ENCODE measurements at regions not wholly inside any gene's neighbourhood (a gene's known extent, or its start where the extent isn't known, plus 50 kb on each side); places are given as distances from the start of the nearest gene placed in this dataset.
"Not testable (repeated sequence)": the region's sequence is repeated elsewhere in the genome, so short reads cannot be mapped to it uniquely, and the experiment has no call there.

GRCh38 chr13:30523211-30523610 is 57.5 kb upstream of the HMGB1 start:
- no peaks in the 10 kb centered on the region for H3K4me1 ChIP-seq (ENCODE audit: insufficient read depth, low read length)
- H3K27me3 ChIP-seq (ENCODE audit: insufficient read depth, low read length): no peaks in the 10 kb centered on the region
- no peak overlapping the region for H3K23ac ChIP-seq (ENCODE audit: insufficient read length, low read depth, low read length)
- DNase-seq: no peak
- H2BK12ac ChIP-seq (ENCODE audit: insufficient read length, low read depth, low read length): no peak overlapping the region
- H4K91ac ChIP-seq (ENCODE audit: insufficient read length, low read depth, low read length): no peak overlapping the region
- Mint-ChIP-seq H3K4me1 (peaks cover 2 to 3% of the 10 kb centered on the region in 2 experiments; a peak in 3 of 4 replicates), H3K36me3 (ENCODE audit: insufficient read depth in 1 of 3, low read depth in 3 of 3) (no peaks in the 10 kb centered on the region), H3K9me3 (no peaks in the 10 kb centered on the region), H3K4me3 (no peak overlapping the region), H3K27ac (no peak overlapping the region), H3K27me3 (ENCODE audit: low read depth) (no peaks in the 10 kb centered on the region; the same call in 1 of the 2 replicates)
- no peak overlapping the region for H3K18ac ChIP-seq (ENCODE audit: insufficient read length, low read depth, low read length)
- H2AFZ ChIP-seq (ENCODE audit: low read length): no peak overlapping the region
- no peak for TF ChIP-seq CTCF (conservative IDR thresholded peaks at IDR 0.05)
- no peaks in the 10 kb centered on the region for H3K9me3 ChIP-seq (ENCODE audit: control insufficient read depth, low read depth, low read length)
- H2BK120ac ChIP-seq (ENCODE audit: low read depth, low read length, poor library complexity, severe bottlenecking): no peak overlapping the region
- no peak overlapping the region for H3T11ph ChIP-seq (ENCODE audit: low read length)
- WGBS (ENCODE audit: extremely low coverage, insufficient read length, low lambda C conversion rate): no CpG with 5 or more reads among the region's 2 CpGs
- no peak overlapping the region for H2BK15ac ChIP-seq (ENCODE audit: low read depth, low read length)
- H3K56ac ChIP-seq (ENCODE audit: insufficient read length, low read depth, low read length): no peak overlapping the region
- no peak overlapping the region for H4K5ac ChIP-seq (ENCODE audit: insufficient read length, low read depth, low read length)
- H3K4ac ChIP-seq (ENCODE audit: low read depth, low read length): no peak overlapping the region
- H2BK5ac ChIP-seq (ENCODE audit: insufficient read length, low read length): no peak overlapping the region
- H3K4me2 ChIP-seq (ENCODE audit: insufficient read depth, insufficient read length, low read length): no peak overlapping the region
- H2AK5ac ChIP-seq (ENCODE audit: insufficient read length, low read length): no peak overlapping the region
- no peak overlapping the region for H3K14ac ChIP-seq (ENCODE audit: insufficient read depth, low read length)
- no peaks in the 10 kb centered on the region for H3K23me2 ChIP-seq (ENCODE audit: insufficient read length, low read depth, low read length, poor library complexity, severe bottlenecking)
- H3K27ac ChIP-seq (ENCODE audit: insufficient read length, low read depth, low read length): no peak overlapping the region
- no peaks in the 10 kb centered on the region for H4K20me1 ChIP-seq (ENCODE audit: control insufficient read depth, insufficient read depth, insufficient read length)
- H3K79me2 ChIP-seq (ENCODE audit: insufficient read depth, low read length): no peaks in the 10 kb centered on the region
- no peak overlapping the region for H3K9ac ChIP-seq (ENCODE audit: extremely low read depth, insufficient read length, low read length)
- no peak overlapping the region for H2BK20ac ChIP-seq (ENCODE audit: low read depth, low read length, poor library complexity, severe bottlenecking)
- no peaks in the 10 kb centered on the region for H3K79me1 ChIP-seq (ENCODE audit: insufficient read depth, low read depth, low read length, poor library complexity, severe bottlenecking)
- H4K8ac ChIP-seq (replicated peaks; ENCODE audit: insufficient read length, low read depth, low read length): no peak overlapping the region

GRCh38 chr13:30523817-30524216 is 58.1 kb upstream of the HMGB1 start:
- not testable (repeated sequence) for H2BK120ac ChIP-seq (ENCODE audit: low read depth, low read length, poor library complexity, severe bottlenecking); H3K79me1 ChIP-seq (ENCODE audit: insufficient read depth, low read depth, low read length, poor library complexity, severe bottlenecking); H2AK5ac ChIP-seq (ENCODE audit: insufficient read length, low read length); H3K23me2 ChIP-seq (ENCODE audit: insufficient read length, low read depth, low read length, poor library complexity, severe bottlenecking); H2BK15ac ChIP-seq (ENCODE audit: low read depth, low read length); H3K4ac ChIP-seq (ENCODE audit: low read depth, low read length); H3K4me3 Mint-ChIP-seq; H3K79me2 ChIP-seq (ENCODE audit: insufficient read depth, low read length); H2BK20ac ChIP-seq (ENCODE audit: low read depth, low read length, poor library complexity, severe bottlenecking); H3K9ac ChIP-seq (ENCODE audit: extremely low read depth, insufficient read length, low read length); H3K4me1 ChIP-seq (ENCODE audit: insufficient read depth, low read length); H3K27ac ChIP-seq (ENCODE audit: insufficient read length, low read depth, low read length); H3K27me3 ChIP-seq (ENCODE audit: insufficient read depth, low read length); H3T11ph ChIP-seq (ENCODE audit: low read length); H3K27ac Mint-ChIP-seq; H3K4me2 ChIP-seq (ENCODE audit: insufficient read depth, insufficient read length, low read length); H3K23ac ChIP-seq (ENCODE audit: insufficient read length, low read depth, low read length); H4K91ac ChIP-seq (ENCODE audit: insufficient read length, low read depth, low read length); H3K18ac ChIP-seq (ENCODE audit: insufficient read length, low read depth, low read length); H3K9me3 Mint-ChIP-seq; H3K4me1 Mint-ChIP-seq; H2AFZ ChIP-seq (ENCODE audit: low read length); H3K56ac ChIP-seq (ENCODE audit: insufficient read length, low read depth, low read length); H4K8ac ChIP-seq (replicated peaks; ENCODE audit: insufficient read length, low read depth, low read length); H3K27me3 Mint-ChIP-seq (ENCODE audit: low read depth); H4K20me1 ChIP-seq (ENCODE audit: control insufficient read depth, insufficient read depth, insufficient read length); H3K14ac ChIP-seq (ENCODE audit: insufficient read depth, low read length); H3K9me3 ChIP-seq (ENCODE audit: control insufficient read depth, low read depth, low read length); H2BK12ac ChIP-seq (ENCODE audit: insufficient read length, low read depth, low read length); H3K36me3 Mint-ChIP-seq (ENCODE audit: insufficient read depth in 1 of 3, low read depth in 3 of 3); DNase-seq; H2BK5ac ChIP-seq (ENCODE audit: insufficient read length, low read length); H4K5ac ChIP-seq (ENCODE audit: insufficient read length, low read depth, low read length)
- no CpG with 5 or more reads among the region's 1 CpG for WGBS (ENCODE audit: extremely low coverage, insufficient read length, low lambda C conversion rate)
